Activated T-cell treated with anti-CD3 and anti-CD28 coated beads, Interleukin-2, amount 50 U/mL, for 4 hours (primary cell): ENCODE measurements at regions not wholly inside any gene's neighbourhood (a gene's known extent, or its start where the extent isn't known, plus 50 kb on each side); places are given as distances from the start of the nearest gene placed in this dataset.
"Not testable (repeated sequence)": the region's sequence is repeated elsewhere in the genome, so short reads cannot be mapped to it uniquely, and the experiment has no call there.

Source experiments
- ATAC-seq, 2 donors: fragments of 200-7000 bp; cut with Tn5 transposase; one replicate each; pipeline ENCODE4 v1.10.0; 2021
- DNase-seq: peaks from one replicate; pipeline ENCODE4 v3.0.0-alpha.2; 2020
- H3K27me3 Mint-ChIP-seq: one replicate; pipeline ENCODE4 v1.8.0; 2021; ENCODE audit warnings: low read depth, mixed read lengths
- H3K36me3 Mint-ChIP-seq: one replicate; pipeline ENCODE4 v1.8.0; 2022; ENCODE audit warnings: mixed read lengths; ENCODE audit not compliant: insufficient read depth
- H3K4me1 Mint-ChIP-seq: one replicate; pipeline ENCODE4 v1.8.0; 2021; ENCODE audit warnings: low read depth, mixed read lengths
- H3K4me3 Mint-ChIP-seq: one replicate; pipeline ENCODE4 v1.8.0; 2021; ENCODE audit warnings: mild to moderate bottlenecking, moderate library complexity, mixed read lengths
- H3K9me3 Mint-ChIP-seq: one replicate; pipeline ENCODE4 v1.8.0; 2021; ENCODE audit warnings: mixed read lengths

- no peaks in the 10 kb centered on the region for H3K9me3 Mint-ChIP-seq
- DNase-seq = no peak
- peaks cover 1% of the 10 kb centered on the region for H3K4me1 Mint-ChIP-seq
- peaks cover 15% of the 10 kb centered on the region for H3K27me3 Mint-ChIP-seq
- no peak for ATAC-seq
- H3K4me3 Mint-ChIP-seq = no peak overlapping the region
- H3K36me3 Mint-ChIP-seq = no peaks in the 10 kb centered on the region
These were observed 88.8 kb downstream of the CARTPT start for GRCh38 chr5:71807909-71808308.

GRCh38 chr5:71809446-71809845 lies 90.4 kb downstream of the CARTPT start:
- H3K9me3 Mint-ChIP-seq = no peaks in the 10 kb centered on the region
- H3K4me1 Mint-ChIP-seq = peaks cover 1% of the 10 kb centered on the region
- no peak overlapping the region for H3K4me3 Mint-ChIP-seq
- ATAC-seq = no peak
- peaks cover 9% of the 10 kb centered on the region for H3K27me3 Mint-ChIP-seq
- no peak for DNase-seq
- H3K36me3 Mint-ChIP-seq = no peaks in the 10 kb centered on the region

GRCh38 chr5:71810023-71810422 lies 90.9 kb downstream of the CARTPT start:
- no peak for ATAC-seq
- Mint-ChIP-seq H3K9me3 (no peaks in the 10 kb centered on the region), H3K27me3 (peaks cover 11% of the 10 kb centered on the region), H3K4me3 (no peak overlapping the region), H3K4me1 (peaks cover 1% of the 10 kb centered on the region), H3K36me3 (no peaks in the 10 kb centered on the region)
- DNase-seq = no peak

GRCh38 chr5:71810471-71811195 lies 91.6 kb downstream of the CARTPT start:
- H3K36me3 Mint-ChIP-seq = no peaks in the 10 kb centered on the region
- no peak overlapping the region for H3K4me3 Mint-ChIP-seq
- H3K27me3 Mint-ChIP-seq = peaks cover 9% of the 10 kb centered on the region
- no peak for ATAC-seq
- peaks cover 1% of the 10 kb centered on the region for H3K4me1 Mint-ChIP-seq
- H3K9me3 Mint-ChIP-seq = no peaks in the 10 kb centered on the region
- DNase-seq = no peak

GRCh38 chr5:71811779-71812178 lies 92.7 kb downstream of the CARTPT start:
- Mint-ChIP-seq H3K27me3 (peaks cover 6% of the 10 kb centered on the region), H3K4me3 (no peak overlapping the region), H3K4me1 (peaks cover 1% of the 10 kb centered on the region), H3K9me3 (no peaks in the 10 kb centered on the region), H3K36me3 (no peaks in the 10 kb centered on the region)
- ATAC-seq = no peak
- no peak for DNase-seq

GRCh38 chr5:71816307-71816706 lies 97.2 kb downstream of the CARTPT start:
- DNase-seq = no peak
- no peaks in the 10 kb centered on the region for H3K36me3 Mint-ChIP-seq
- H3K27me3 Mint-ChIP-seq = peaks cover 3% of the 10 kb centered on the region
- ATAC-seq = no peak
- H3K4me3 Mint-ChIP-seq = no peak overlapping the region
- H3K4me1 Mint-ChIP-seq = no peaks in the 10 kb centered on the region
- peaks cover 7% of the 10 kb centered on the region for H3K9me3 Mint-ChIP-seq

GRCh38 chr5:71817891-71818290 lies 98.8 kb downstream of the CARTPT start:
- DNase-seq (no peak), ATAC-seq (no peak)
- Mint-ChIP-seq H3K27me3 (peaks cover 3% of the 10 kb centered on the region), H3K9me3 (peaks cover 16% of the 10 kb centered on the region), H3K4me3 (no peak overlapping the region), H3K4me1 (no peaks in the 10 kb centered on the region), H3K36me3 (no peaks in the 10 kb centered on the region)

- no peaks in the 10 kb centered on the region for H3K36me3 Mint-ChIP-seq
- ATAC-seq (no peak), DNase-seq (no peak)
- no peaks in the 10 kb centered on the region for H3K4me1 Mint-ChIP-seq
- peaks cover 32% of the 10 kb centered on the region for H3K9me3 Mint-ChIP-seq
- no peaks in the 10 kb centered on the region for H3K27me3 Mint-ChIP-seq
- H3K4me3 Mint-ChIP-seq = no peak overlapping the region
These were observed 102.0 kb downstream of the CARTPT start for GRCh38 chr5:71821029-71821428.

- H3K9me3 Mint-ChIP-seq = peaks cover 42% of the 10 kb centered on the region
- not testable (repeated sequence) for H3K4me1 Mint-ChIP-seq, H3K4me3 Mint-ChIP-seq, H3K27me3 Mint-ChIP-seq, DNase-seq, ATAC-seq, H3K36me3 Mint-ChIP-seq
These were observed 103.0 kb downstream of the CARTPT start for GRCh38 chr5:71822065-71822464.

GRCh38 chr5:71825992-71826391 lies 106.9 kb downstream of the CARTPT start:
- no peaks in the 10 kb centered on the region for H3K4me1 Mint-ChIP-seq
- peaks cover 3% of the 10 kb centered on the region for H3K27me3 Mint-ChIP-seq
- no peak for ATAC-seq
- peaks cover 48% of the 10 kb centered on the region for H3K9me3 Mint-ChIP-seq
- H3K36me3 Mint-ChIP-seq = peaks cover 3% of the 10 kb centered on the region
- DNase-seq = no peak
- H3K4me3 Mint-ChIP-seq = no peak overlapping the region

GRCh38 chr5:71828291-71829040 lies 109.4 kb downstream of the CARTPT start:
- Mint-ChIP-seq H3K36me3 (peaks cover 3% of the 10 kb centered on the region), H3K4me1 (no peaks in the 10 kb centered on the region), H3K27me3 (peaks cover 3% of the 10 kb centered on the region), H3K9me3 (peaks cover 32% of the 10 kb centered on the region), H3K4me3 (no peak overlapping the region)
- no peak for DNase-seq
- no peak for ATAC-seq

- no peak overlapping the region for H3K4me3 Mint-ChIP-seq
- no peak for DNase-seq
- peaks cover 3% of the 10 kb centered on the region for H3K27me3 Mint-ChIP-seq
- H3K4me1 Mint-ChIP-seq = no peaks in the 10 kb centered on the region
- H3K9me3 Mint-ChIP-seq = peaks cover 29% of the 10 kb centered on the region
- peaks cover 3% of the 10 kb centered on the region for H3K36me3 Mint-ChIP-seq
- ATAC-seq = no peak
These were observed 110.1 kb downstream of the CARTPT start for GRCh38 chr5:71829206-71829605.

- no peak overlapping the region for H3K4me3 Mint-ChIP-seq
- H3K36me3 Mint-ChIP-seq = peaks cover 3% of the 10 kb centered on the region
- H3K4me1 Mint-ChIP-seq = no peaks in the 10 kb centered on the region
- peaks cover 21% of the 10 kb centered on the region for H3K9me3 Mint-ChIP-seq
- peaks cover 3% of the 10 kb centered on the region for H3K27me3 Mint-ChIP-seq
- DNase-seq (no peak), ATAC-seq (no peak)
These were observed 111.8 kb downstream of the CARTPT start for GRCh38 chr5:71830681-71831539.
